HepG2 (cell line): ENCODE measurements at regions not wholly inside any gene's neighbourhood (a gene's known extent, or its start where the extent isn't known, plus 50 kb on each side); places are given as distances from the start of the nearest gene placed in this dataset.

Experiments used
- CAMTA2 ChIP-seq: sonication (generic); formaldehyde crosslinking; IDR thresholded peaks from 2 replicates; pipeline ENCODE4 v1.4.0; 2020; ENCODE audit warnings: mild to moderate bottlenecking, missing genetic modification reagents, borderline replicate concordance
- ELF3 ChIP-seq: IDR thresholded peaks from 2 replicates; pipeline ENCODE4 v1.6.1; 2016; ENCODE audit warnings: missing genetic modification reagents, missing compliant biosample characterization
- ERF ChIP-seq: IDR thresholded peaks from 2 replicates; pipeline ENCODE4 v1.6.1; 2018; ENCODE audit warnings: missing biosample characterization, missing genetic modification reagents
- JUN ChIP-seq: sonication (generic); formaldehyde crosslinking; IDR thresholded peaks from 2 replicates; pipeline ENCODE4 v1.4.0; 2020; ENCODE audit warnings: mild to moderate bottlenecking, missing genetic modification reagents
- KDM6A ChIP-seq: IDR thresholded peaks from 2 replicates; pipeline ENCODE4 v1.6.1; 2016; ENCODE audit warnings: low read depth
- MAFF ChIP-seq: IDR thresholded peaks from 2 replicates; pipeline ENCODE4 v1.6.1; 2011; ENCODE audit warnings: low read depth, low read length, improper control_type of control experiment
- NFE2L2 ChIP-seq: fragments of 150-350 bp; IDR thresholded peaks from 2 replicates; pipeline ENCODE4 v1.6.1; 2014; ENCODE audit warnings: low read length
- NR2F2 ChIP-seq: IDR thresholded peaks from 2 replicates; pipeline ENCODE4 v1.6.1; 2012; ENCODE audit warnings: low read depth, inconsistent platforms, borderline replicate concordance
- PCBP1 ChIP-seq: fragments of 200-400 bp; formaldehyde crosslinking; IDR thresholded peaks from 2 replicates; pipeline ENCODE4 v1.6.1; 2017; ENCODE audit warnings: mild to moderate bottlenecking, low read depth, low read length, borderline replicate concordance
- PHF5A ChIP-seq: IDR thresholded peaks from one replicate; pipeline ENCODE4 v1.6.1; 2018; ENCODE audit warnings: low read depth, missing genetic modification reagents; ENCODE audit not compliant: unreplicated experiment
- POGZ ChIP-seq: sonication (generic); formaldehyde crosslinking; IDR thresholded peaks from 2 replicates; pipeline ENCODE4 v1.4.0; 2020; ENCODE audit warnings: mild to moderate bottlenecking, missing genetic modification reagents
- SMARCC2 ChIP-seq: fragments of 450-650 bp; IDR thresholded peaks from 2 replicates; pipeline ENCODE4 v1.6.1; 2017; ENCODE audit warnings: antibody characterized with exemption, mild to moderate bottlenecking
- SOX6 ChIP-seq, 2 experiments: fragments of 450-650 bp in 1 of 2; sonication (generic) in 1 of 2; formaldehyde crosslinking in 1 of 2; IDR thresholded peaks; 2 replicates each; pipeline versions ENCODE4 v1.4.0 to v1.6.1; 2017 to 2020; ENCODE audit warnings: antibody characterized with exemption in 1 of 2, mild to moderate bottlenecking in 1 of 2, missing genetic modification reagents in 1 of 2
- STAG1 ChIP-seq: sonication (generic); formaldehyde crosslinking; IDR thresholded peaks from 2 replicates; pipeline ENCODE4 v1.4.0; 2020; ENCODE audit warnings: missing genetic modification reagents
- TEAD3 ChIP-seq: optimal IDR thresholded peaks from 2 replicates; pipeline ENCODE3; 2016; ENCODE audit warnings: borderline replicate concordance
- TFDP1 ChIP-seq: IDR thresholded peaks from 2 replicates; pipeline ENCODE4 v1.6.1; 2016; ENCODE audit warnings: missing compliant biosample characterization, missing genetic modification reagents, borderline replicate concordance
- ZKSCAN5 ChIP-seq: sonication (generic); formaldehyde crosslinking; IDR thresholded peaks from 2 replicates; pipeline ENCODE4 v1.5.1; 2020; ENCODE audit warnings: mild to moderate bottlenecking, missing genetic modification reagents
- ZNF281 ChIP-seq: sonication (generic); formaldehyde crosslinking; IDR thresholded peaks from 2 replicates; pipeline ENCODE4 v1.4.0; 2020; ENCODE audit warnings: missing genetic modification reagents, borderline replicate concordance
- ZNF343 ChIP-seq: sonication (generic); formaldehyde crosslinking; IDR thresholded peaks from 2 replicates; pipeline ENCODE4 v1.4.0; 2020; ENCODE audit warnings: mild to moderate bottlenecking, missing genetic modification reagents
- ZNF576 ChIP-seq: sonication (generic); formaldehyde crosslinking; IDR thresholded peaks from 2 replicates; pipeline ENCODE4 v1.4.0; 2020; ENCODE audit warnings: mild to moderate bottlenecking, missing genetic modification reagents
- ZNF597 ChIP-seq: sonication (generic); formaldehyde crosslinking; IDR thresholded peaks from 2 replicates; pipeline ENCODE4 v1.5.0; 2020; ENCODE audit warnings: missing genetic modification reagents
- ZNF737 ChIP-seq: sonication (generic); formaldehyde crosslinking; IDR thresholded peaks from 2 replicates; pipeline ENCODE4 v1.5.0; 2020; ENCODE audit warnings: missing genetic modification reagents, mild to moderate bottlenecking, borderline replicate concordance
- ZNF749 ChIP-seq: sonication (generic); formaldehyde crosslinking; IDR thresholded peaks from 2 replicates; pipeline ENCODE4 v1.8.0; 2022; ENCODE audit warnings: mild to moderate bottlenecking, missing genetic modification reagents, moderate library complexity, borderline replicate concordance
- ZNF776 ChIP-seq: sonication (generic); formaldehyde crosslinking; IDR thresholded peaks from 2 replicates; pipeline ENCODE4 v1.4.0; 2020; ENCODE audit warnings: mild to moderate bottlenecking, missing genetic modification reagents
- ZNF780A ChIP-seq: sonication (generic); formaldehyde crosslinking; IDR thresholded peaks from 2 replicates; pipeline ENCODE4 v1.8.0; 2022; ENCODE audit warnings: mild to moderate bottlenecking, missing genetic modification reagents, moderate library complexity
- ZSCAN25 ChIP-seq: sonication (generic); formaldehyde crosslinking; IDR thresholded peaks from 2 replicates; pipeline ENCODE4 v1.8.0; 2022; ENCODE audit warnings: mild to moderate bottlenecking, missing genetic modification reagents

GRCh38 chr3:17841190-17841828, 98.9 kb upstream of the TBC1D5 start (continued):
- TF ChIP-seq NR2F2 (no peak), TFDP1 (no peak), SOX6 (IDR thresholded peaks at IDR 0.05) (no peak), SOX6 (CRISPR knock-in tag; IDR thresholded peaks at IDR 0.05) (peak; percentile 10; the same call in 1 of the 2 replicates), PCBP1 (no peak), ZNF737 (CRISPR knock-in tag) (no peak), PHF5A (CRISPR knock-in tag) (no peak), ZNF576 (no peak), ERF (0 out of 2 replicates have a peak, but pooled peaks have one; percentile 34), MAFF (peak; percentile 10; the same call in 1 of the 2 replicates), ZNF780A (CRISPR knock-in tag) (no peak), JUN (CRISPR knock-in tag) (no peak), ZNF749 (CRISPR knock-in tag) (no peak), STAG1 (peak; percentile 98), ZSCAN25 (CRISPR knock-in tag) (no peak), POGZ (CRISPR knock-in tag) (no peak), ZNF343 (CRISPR knock-in tag) (no peak), KDM6A (CRISPR knock-in tag) (no peak), ZNF281 (CRISPR knock-in tag) (no peak), ZKSCAN5 (CRISPR knock-in tag) (no peak), TEAD3 (CRISPR knock-in tag) (peak; percentile 46), ZNF776 (CRISPR knock-in tag) (no peak), CAMTA2 (CRISPR knock-in tag) (no peak), ZNF597 (CRISPR knock-in tag) (no peak), SMARCC2 (no peak), NFE2L2 (no peak), ELF3 (no peak)
